ENCODE measurements at regions not wholly inside any gene's neighbourhood (a gene's known extent, or its start where the extent isn't known, plus 50 kb on each side); places are given as distances from the start of the nearest gene placed in this dataset.

- H2AK5ac ChIP-seq (ENCODE audit: low read length), result no peak overlapping the region
- no peak overlapping the region for H3K27ac ChIP-seq (ENCODE audit: low read depth, low read length)
- H3K23ac ChIP-seq (ENCODE audit: low read length), result no peak overlapping the region
- WGBS (ENCODE audit: extremely low coverage, insufficient coverage, low lambda C conversion rate), result no CpG with 5 or more reads among the region's 8 CpGs
- no peak overlapping the region for H3K4me3 ChIP-seq (ENCODE audit: low read length)
- no peaks in the 10 kb centered on the region for H3K79me1 ChIP-seq (ENCODE audit: low read length)
- no peak overlapping the region for H2BK15ac ChIP-seq (replicated peaks; ENCODE audit: low read depth)
- no peak overlapping the region for H3K56ac ChIP-seq (ENCODE audit: low read length)
- DNase-seq, result no peak
- no peak overlapping the region for H3K18ac ChIP-seq (ENCODE audit: low read length)
- peaks cover 5% of the 10 kb centered on the region for H3K4me1 ChIP-seq (ENCODE audit: control insufficient read depth, low read depth, low read length)
- no peak overlapping the region for H2BK120ac ChIP-seq (ENCODE audit: low read depth, low read length)
- H3K27me3 ChIP-seq (ENCODE audit: insufficient read depth, low read length, poor library complexity), result no peaks in the 10 kb centered on the region
- H3K79me2 ChIP-seq (ENCODE audit: control insufficient read depth, insufficient read depth, low read length), result no peaks in the 10 kb centered on the region
- no peak overlapping the region for H2BK5ac ChIP-seq (ENCODE audit: low read length)
- no peak overlapping the region for H4K8ac ChIP-seq (ENCODE audit: low read depth, low read length)
- no peak overlapping the region for H3K9ac ChIP-seq (ENCODE audit: low read length)
- no peak overlapping the region for H4K5ac ChIP-seq (ENCODE audit: low read length)
- H3K4ac ChIP-seq (ENCODE audit: low read depth, low read length), result no peak overlapping the region
- H3K36me3 ChIP-seq (ENCODE audit: control insufficient read depth, insufficient read depth, low read length), result no peaks in the 10 kb centered on the region
- H3K4me2 ChIP-seq (ENCODE audit: low read length), result no peak overlapping the region
These were observed 73.8 kb upstream of the VAV3 start for GRCh38 chr1:108038653-108039236.

DNA sequence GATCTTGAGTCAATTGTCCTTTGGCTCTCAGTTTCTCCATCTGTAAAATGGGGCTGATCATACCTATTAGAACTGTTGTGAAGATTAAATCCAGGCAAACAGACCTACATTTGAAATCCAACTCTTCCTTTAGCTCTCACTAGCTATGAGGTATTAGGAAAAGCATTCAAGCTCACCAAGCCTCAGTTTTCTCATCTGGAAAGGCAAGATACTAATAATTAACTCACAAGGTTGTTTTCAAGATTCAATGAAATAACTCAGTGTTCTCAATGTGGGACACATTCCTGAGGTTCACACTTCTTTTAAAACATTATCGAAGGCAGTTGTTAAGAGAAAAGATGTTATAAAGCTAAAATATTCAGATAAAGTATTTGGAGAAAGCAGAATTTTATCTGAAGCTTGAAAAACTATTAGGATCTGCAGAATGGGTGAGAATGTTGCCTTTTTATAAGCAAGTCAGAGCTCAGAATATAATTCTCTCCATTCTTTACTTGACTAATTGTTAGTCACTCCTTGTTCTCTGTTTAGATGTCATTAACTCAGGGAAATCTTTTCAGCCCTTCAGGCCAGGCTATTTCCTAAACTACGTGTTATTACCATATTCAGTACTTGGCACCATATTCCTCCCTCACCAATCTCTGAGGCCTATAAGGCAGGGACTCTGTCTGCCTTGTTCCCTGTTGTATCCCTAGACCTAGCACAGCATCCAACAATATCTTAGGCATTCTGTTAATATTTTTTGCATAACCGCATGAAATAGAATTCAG is 72.0 kb upstream of the VAV3 start:
- no peak for DNase-seq
- H3K36me3 ChIP-seq (ENCODE audit: control insufficient read depth, insufficient read depth, low read length), result no peaks in the 10 kb centered on the region
- H3K4ac ChIP-seq (ENCODE audit: low read depth, low read length), result no peak overlapping the region
- H4K8ac ChIP-seq (ENCODE audit: low read depth, low read length), result no peak overlapping the region
- no peak overlapping the region for H3K4me3 ChIP-seq (ENCODE audit: low read length)
- no peak overlapping the region for H2BK5ac ChIP-seq (ENCODE audit: low read length)
- no peak overlapping the region for H2BK120ac ChIP-seq (ENCODE audit: low read depth, low read length)
- H3K56ac ChIP-seq (ENCODE audit: low read length), result no peak overlapping the region
- H3K79me1 ChIP-seq (ENCODE audit: low read length), result no peaks in the 10 kb centered on the region
- H3K23ac ChIP-seq (ENCODE audit: low read length), result no peak overlapping the region
- H3K4me2 ChIP-seq (ENCODE audit: low read length), result no peak overlapping the region
- H3K9ac ChIP-seq (ENCODE audit: low read length), result no peak overlapping the region
- peaks cover 6% of the 10 kb centered on the region for H3K4me1 ChIP-seq (ENCODE audit: control insufficient read depth, low read depth, low read length)
- H2BK15ac ChIP-seq (replicated peaks; ENCODE audit: low read depth), result no peak overlapping the region
- H3K27me3 ChIP-seq (ENCODE audit: insufficient read depth, low read length, poor library complexity), result no peaks in the 10 kb centered on the region
- H2AK5ac ChIP-seq (ENCODE audit: low read length), result no peak overlapping the region
- no CpG with 5 or more reads among the region's 3 CpGs for WGBS (ENCODE audit: extremely low coverage, insufficient coverage, low lambda C conversion rate)
- H3K79me2 ChIP-seq (ENCODE audit: control insufficient read depth, insufficient read depth, low read length), result no peaks in the 10 kb centered on the region
- no peak overlapping the region for H3K18ac ChIP-seq (ENCODE audit: low read length)
- H4K5ac ChIP-seq (ENCODE audit: low read length), result no peak overlapping the region
- no peak overlapping the region for H3K27ac ChIP-seq (ENCODE audit: low read depth, low read length)

GRCh38 chr1:108034396-108034795 is 69.4 kb upstream of the VAV3 start:
- no peak overlapping the region for H3K18ac ChIP-seq (ENCODE audit: low read length)
- DNase-seq, result no peak
- no peak overlapping the region for H2BK15ac ChIP-seq (replicated peaks; ENCODE audit: low read depth)
- no peaks in the 10 kb centered on the region for H3K79me1 ChIP-seq (ENCODE audit: low read length)
- no peak overlapping the region for H3K9ac ChIP-seq (ENCODE audit: low read length)
- H3K56ac ChIP-seq (ENCODE audit: low read length), result no peak overlapping the region
- H2BK120ac ChIP-seq (ENCODE audit: low read depth, low read length), result no peak overlapping the region
- H3K23ac ChIP-seq (ENCODE audit: low read length), result no peak overlapping the region
- H2BK5ac ChIP-seq (ENCODE audit: low read length), result no peak overlapping the region
- H3K4me1 ChIP-seq (ENCODE audit: control insufficient read depth, low read depth, low read length), result peaks cover 2% of the 10 kb centered on the region
- no peak overlapping the region for H2AK5ac ChIP-seq (ENCODE audit: low read length)
- H4K5ac ChIP-seq (ENCODE audit: low read length), result no peak overlapping the region
- no peak overlapping the region for H3K4ac ChIP-seq (ENCODE audit: low read depth, low read length)
- H3K4me2 ChIP-seq (ENCODE audit: low read length), result no peak overlapping the region
- no CpG with 5 or more reads among the region's 1 CpG for WGBS (ENCODE audit: extremely low coverage, insufficient coverage, low lambda C conversion rate)
- no peaks in the 10 kb centered on the region for H3K36me3 ChIP-seq (ENCODE audit: control insufficient read depth, insufficient read depth, low read length)
- no peak overlapping the region for H3K4me3 ChIP-seq (ENCODE audit: low read length)
- no peaks in the 10 kb centered on the region for H3K27me3 ChIP-seq (ENCODE audit: insufficient read depth, low read length, poor library complexity)
- H4K8ac ChIP-seq (ENCODE audit: low read depth, low read length), result no peak overlapping the region
- H3K27ac ChIP-seq (ENCODE audit: low read depth, low read length), result no peak overlapping the region
- no peaks in the 10 kb centered on the region for H3K79me2 ChIP-seq (ENCODE audit: control insufficient read depth, insufficient read depth, low read length)

DNA sequence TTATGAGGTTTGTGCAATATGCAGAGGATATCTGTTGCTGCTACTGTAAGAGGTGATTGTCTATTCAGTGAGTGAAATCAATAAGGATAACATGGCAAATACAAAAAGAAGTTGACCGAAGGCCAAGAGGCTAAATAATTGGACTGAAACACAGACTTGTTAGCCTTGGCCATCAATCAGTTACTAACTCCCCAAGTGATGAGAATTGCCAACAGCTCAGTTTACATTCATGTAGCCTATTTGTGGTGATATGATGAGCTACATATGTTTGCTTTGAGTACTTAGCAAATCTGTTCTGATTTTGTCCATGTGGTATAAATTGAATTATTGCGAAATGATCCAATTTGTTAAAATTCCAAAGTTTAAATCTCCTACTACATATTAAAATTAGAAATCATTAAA is 68.6 kb upstream of the VAV3 start:
- Histone ChIP-seq H3K79me2 (ENCODE audit: control insufficient read depth, insufficient read depth, low read length) (no peaks in the 10 kb centered on the region), H3K23ac (ENCODE audit: low read length) (no peak overlapping the region), H3K4me3 (ENCODE audit: low read length) (no peak overlapping the region), H2BK5ac (ENCODE audit: low read length) (no peak overlapping the region), H3K27me3 (ENCODE audit: insufficient read depth, low read length, poor library complexity) (no peaks in the 10 kb centered on the region), H3K27ac (ENCODE audit: low read depth, low read length) (no peak overlapping the region), H3K36me3 (ENCODE audit: control insufficient read depth, insufficient read depth, low read length) (no peaks in the 10 kb centered on the region), H4K8ac (ENCODE audit: low read depth, low read length) (no peak overlapping the region), H2AK5ac (ENCODE audit: low read length) (no peak overlapping the region), H2BK120ac (ENCODE audit: low read depth, low read length) (no peak overlapping the region), H2BK15ac (replicated peaks; ENCODE audit: low read depth) (no peak overlapping the region), H4K5ac (ENCODE audit: low read length) (no peak overlapping the region), H3K9ac (ENCODE audit: low read length) (no peak overlapping the region), H3K4ac (ENCODE audit: low read depth, low read length) (no peak overlapping the region), H3K4me2 (ENCODE audit: low read length) (no peak overlapping the region), H3K18ac (ENCODE audit: low read length) (no peak overlapping the region), H3K56ac (ENCODE audit: low read length) (no peak overlapping the region), H3K79me1 (ENCODE audit: low read length) (no peaks in the 10 kb centered on the region), H3K4me1 (ENCODE audit: control insufficient read depth, low read depth, low read length) (peaks cover 2% of the 10 kb centered on the region)
- no peak for DNase-seq
- WGBS (ENCODE audit: extremely low coverage, insufficient coverage, low lambda C conversion rate), result no CpG with 5 or more reads among the region's 2 CpGs

DNA sequence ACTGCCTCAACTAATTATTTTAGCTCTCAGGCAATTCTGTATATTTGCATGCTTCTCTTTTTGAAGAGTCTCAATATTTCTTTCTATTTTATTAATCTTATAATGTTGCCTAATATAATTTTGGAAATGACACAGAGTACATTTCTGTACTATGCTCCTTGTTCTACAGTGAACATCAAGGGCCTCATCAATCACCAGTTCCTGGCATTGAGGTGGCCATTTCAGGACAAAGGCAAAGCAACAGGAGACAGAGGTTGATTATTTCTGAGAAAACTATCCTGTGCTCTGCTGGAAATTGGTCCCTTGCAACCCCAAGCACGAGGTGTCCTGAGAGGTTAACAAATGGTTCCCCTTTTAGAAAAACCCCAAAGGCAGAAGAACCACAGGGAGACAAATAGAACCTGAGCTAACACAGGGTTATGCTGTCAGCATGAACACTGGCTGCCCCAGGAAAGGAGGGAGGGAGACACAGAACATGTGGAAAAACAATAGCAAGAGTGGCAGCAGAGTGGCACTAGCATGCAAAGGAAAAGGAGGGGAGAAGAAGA is 63.9 kb upstream of the VAV3 start:
- Histone ChIP-seq H2BK15ac (replicated peaks; ENCODE audit: low read depth) (no peak overlapping the region), H3K79me2 (ENCODE audit: control insufficient read depth, insufficient read depth, low read length) (no peaks in the 10 kb centered on the region), H3K9ac (ENCODE audit: low read length) (no peak overlapping the region), H3K23ac (ENCODE audit: low read length) (no peak overlapping the region), H2AK5ac (ENCODE audit: low read length) (no peak overlapping the region), H4K8ac (ENCODE audit: low read depth, low read length) (no peak overlapping the region), H2BK5ac (ENCODE audit: low read length) (no peak overlapping the region), H3K4me1 (ENCODE audit: control insufficient read depth, low read depth, low read length) (peaks cover 2% of the 10 kb centered on the region), H3K18ac (ENCODE audit: low read length) (no peak overlapping the region), H3K27ac (ENCODE audit: low read depth, low read length) (no peak overlapping the region), H2BK120ac (ENCODE audit: low read depth, low read length) (no peak overlapping the region), H3K4me3 (ENCODE audit: low read length) (no peak overlapping the region), H3K56ac (ENCODE audit: low read length) (no peak overlapping the region), H3K27me3 (ENCODE audit: insufficient read depth, low read length, poor library complexity) (no peaks in the 10 kb centered on the region), H3K4me2 (ENCODE audit: low read length) (no peak overlapping the region), H3K36me3 (ENCODE audit: control insufficient read depth, insufficient read depth, low read length) (no peaks in the 10 kb centered on the region), H3K79me1 (ENCODE audit: low read length) (no peaks in the 10 kb centered on the region), H3K4ac (ENCODE audit: low read depth, low read length) (no peak overlapping the region), H4K5ac (ENCODE audit: low read length) (no peak overlapping the region)
- no CpG with 5 or more reads among the region's 1 CpG for WGBS (ENCODE audit: extremely low coverage, insufficient coverage, low lambda C conversion rate)
- no peak for DNase-seq

Measured in mesendoderm (in vitro differentiated cells).